IMR-90 (cell line): ENCODE measurements at regions not wholly inside any gene's neighbourhood (a gene's known extent, or its start where the extent isn't known, plus 50 kb on each side); places are given as distances from the start of the nearest gene placed in this dataset.

ENCODE experiments used
- ATAC-seq: fragments of 200-7000 bp; cut with Tn5 transposase; 2 replicates; pipeline ENCODE4 v1.9.1; 2020; ENCODE audit warnings: low read depth, mild to moderate bottlenecking, moderate library complexity
- BruUV-seq: library from RNA; stranded (reverse); fragments of 400-500 nt; replicated peaks from 2 replicates; lab custom pipeline; 2021; lab: Mats Ljungman, UMichigan
- CTCF ChIA-PET: fragments of 300-600 bp; formaldehyde crosslinking; extraction: SDS; loops from one replicate; lab custom pipeline; 2021; ENCODE audit warnings: antibody characterized with exemption; lab: Yijun Ruan, JAX
- POLR2A ChIA-PET: fragments of 300-600 bp; sonication (Branson Sonifier 250); formaldehyde crosslinking; loops from one replicate; lab custom pipeline; 2022; ENCODE audit warnings: antibody characterized with exemption; ENCODE audit not compliant: unreplicated experiment; lab: Charles Lee
- DNase-seq: peaks from one replicate; pipeline ENCODE4 v3.0.0; 2013
- H2AFZ ChIP-seq: replicated peaks from 2 replicates; pipeline ENCODE3; 2013; ENCODE audit warnings: low read length, mild to moderate bottlenecking; ENCODE audit not compliant: poor library complexity
- H2AK5ac ChIP-seq: 2 replicates; pipeline ENCODE4 v1.6.1; 2013; ENCODE audit warnings: low read depth, low read length, inconsistent platforms
- H2AK9ac ChIP-seq: replicated peaks from 2 replicates; pipeline ENCODE3; 2013; ENCODE audit warnings: mild to moderate bottlenecking, low read depth, low read length, moderate library complexity; ENCODE audit not compliant: poor library complexity
- H2BK120ac ChIP-seq: 2 replicates; pipeline ENCODE4 v1.6.1; 2013; ENCODE audit warnings: low read depth, low read length, inconsistent platforms
- H2BK15ac ChIP-seq: 3 replicates; pipeline ENCODE4 v1.6.1; 2013; ENCODE audit warnings: low read depth, low read length, inconsistent platforms
- H2BK20ac ChIP-seq: 2 replicates; pipeline ENCODE4 v1.6.1; 2013; ENCODE audit warnings: low read depth, mild to moderate bottlenecking, inconsistent platforms, low read length, moderate library complexity
- H2BK5ac ChIP-seq: 2 replicates; pipeline ENCODE4 v1.6.1; 2013; ENCODE audit warnings: mild to moderate bottlenecking, low read depth, low read length, inconsistent platforms; ENCODE audit not compliant: poor library complexity, severe bottlenecking
- H3K14ac ChIP-seq: replicated peaks from 2 replicates; pipeline ENCODE4 v1.6.1; 2013; ENCODE audit warnings: low read depth, low read length, inconsistent platforms
- H3K18ac ChIP-seq: 2 replicates; pipeline ENCODE4 v1.6.1; 2013; ENCODE audit warnings: low read depth, low read length, control low read depth
- H3K23ac ChIP-seq: 2 replicates; pipeline ENCODE4 v1.6.1; 2013; ENCODE audit warnings: low read depth, low read length, inconsistent platforms
- H3K27ac ChIP-seq: 2 replicates; pipeline ENCODE4 v1.5.1; 2013; ENCODE audit warnings: mild to moderate bottlenecking, control low read depth, low read length; ENCODE audit not compliant: insufficient read depth
- H3K27me3 ChIP-seq: 2 replicates; pipeline ENCODE4 v1.6.1; 2013; ENCODE audit warnings: low read length; ENCODE audit not compliant: control insufficient read depth, insufficient read depth
- H3K36me3 ChIP-seq: 2 replicates; pipeline ENCODE4 v1.6.1; 2013; ENCODE audit warnings: low read length, mixed read lengths; ENCODE audit not compliant: control insufficient read depth, insufficient read depth
- H3K4ac ChIP-seq: 2 replicates; pipeline ENCODE4 v1.6.1; 2013; ENCODE audit warnings: low read depth, low read length, inconsistent platforms
- H3K4me1 ChIP-seq: 2 replicates; pipeline ENCODE4 v1.6.1; 2013; ENCODE audit warnings: low read length, mixed read lengths; ENCODE audit not compliant: control insufficient read depth, insufficient read depth
- H3K4me2 ChIP-seq: 2 replicates; pipeline ENCODE4 v1.6.1; 2013; ENCODE audit warnings: low read depth, mild to moderate bottlenecking, control low read depth, low read length, moderate library complexity
- H3K4me3 ChIP-seq: 2 replicates; pipeline ENCODE4 v1.5.1; 2013; ENCODE audit warnings: low read depth, mild to moderate bottlenecking, control low read depth, low read length, moderate library complexity; ENCODE audit not compliant: insufficient read depth
- H3K56ac ChIP-seq: 2 replicates; pipeline ENCODE4 v1.6.1; 2013; ENCODE audit warnings: low read length, inconsistent platforms; ENCODE audit not compliant: insufficient read depth; ENCODE audit errors: extremely low read depth
- H3K79me1 ChIP-seq, 2 experiments: 2 replicates each; pipeline ENCODE4 v1.6.1; 2013; ENCODE audit warnings: low read length in 2 of 2, inconsistent platforms in 1 of 2, low read depth in 1 of 2
- H3K9ac ChIP-seq: 2 replicates; pipeline ENCODE4 v1.6.1; 2013; ENCODE audit warnings: low read depth, low read length, control low read depth
- H3K9me1 ChIP-seq: 2 replicates; pipeline ENCODE4 v1.6.1; 2013; ENCODE audit warnings: low read length, inconsistent platforms; ENCODE audit not compliant: insufficient read depth
- H3K9me3 ChIP-seq: 2 replicates; pipeline ENCODE4 v1.6.1; 2013; ENCODE audit warnings: low read length; ENCODE audit not compliant: control insufficient read depth, insufficient read depth
- H4K20me1 ChIP-seq: 2 replicates; pipeline ENCODE4 v1.6.1; 2013; ENCODE audit warnings: low read length, inconsistent platforms; ENCODE audit not compliant: insufficient read depth
- H4K5ac ChIP-seq: 2 replicates; pipeline ENCODE4 v1.6.1; 2013; ENCODE audit warnings: mild to moderate bottlenecking, low read depth, low read length, control low read depth
- H4K8ac ChIP-seq, 2 experiments: 2 replicates each; pipeline ENCODE4 v1.6.1; 2013; ENCODE audit warnings: low read depth in 2 of 2, low read length in 2 of 2, control low read depth in 1 of 2, inconsistent platforms in 1 of 2
- H4K91ac ChIP-seq: 2 replicates; pipeline ENCODE4 v1.6.1; 2013; ENCODE audit warnings: low read depth, low read length, inconsistent platforms; ENCODE audit not compliant: insufficient read depth
- BHLHE40 ChIP-seq: fragments of 150-350 bp; IDR thresholded peaks from 2 replicates; pipeline ENCODE4 v1.6.1; 2016; ENCODE audit warnings: mild to moderate bottlenecking, low read depth, low read length
- CHD1 ChIP-seq: IDR thresholded peaks from 2 replicates; pipeline ENCODE4 v1.6.1; 2012; ENCODE audit warnings: low read depth, low read length, improper control_type of control experiment
- CTCF ChIP-seq: conservative IDR thresholded peaks from 2 replicates; pipeline ENCODE4 v1.5.1; 2012; ENCODE audit warnings: mild to moderate bottlenecking, low read depth, low read length, improper control_type of control experiment
- MAFK ChIP-seq: IDR thresholded peaks from 2 replicates; pipeline ENCODE4 v1.6.1; 2012; ENCODE audit warnings: low read depth, low read length, improper control_type of control experiment
- MAZ ChIP-seq: IDR thresholded peaks from 2 replicates; pipeline ENCODE4 v1.6.1; 2012; ENCODE audit warnings: low read depth, mild to moderate bottlenecking, low read length, improper control_type of control experiment, moderate library complexity, borderline replicate concordance
- MXI1 ChIP-seq: IDR thresholded peaks from 2 replicates; pipeline ENCODE4 v1.6.1; 2012; ENCODE audit warnings: low read depth, mild to moderate bottlenecking, low read length, moderate library complexity, borderline replicate concordance
- NFE2L2 ChIP-seq: fragments of 150-350 bp; IDR thresholded peaks from 2 replicates; pipeline ENCODE4 v1.6.1; 2016; ENCODE audit warnings: low read depth, mild to moderate bottlenecking, low read length
- RAD21 ChIP-seq: IDR thresholded peaks from 2 replicates; pipeline ENCODE4 v1.6.1; 2012; ENCODE audit warnings: low read length, improper control_type of control experiment
- RCOR1 ChIP-seq: IDR thresholded peaks from 2 replicates; pipeline ENCODE4 v1.6.1; 2012; ENCODE audit warnings: mild to moderate bottlenecking, low read length, improper control_type of control experiment; ENCODE audit not compliant: insufficient replicate concordance
- RFX5 ChIP-seq: IDR thresholded peaks from 2 replicates; pipeline ENCODE4 v1.8.0; 2012; ENCODE audit warnings: low read depth, mild to moderate bottlenecking, low read length, moderate library complexity
- WGBS, 2 experiments: methylation state at CpG; one replicate each; pipeline versions ENCODE4 v1.1.5 to v1.1.7; 2013; ENCODE audit warnings: missing lambda C conversion rate in 2 of 2; ENCODE audit not compliant: insufficient read length in 1 of 2; ENCODE audit errors: extremely low coverage in 2 of 2; 5-methylcytosine and 5-hydroxymethylcytosine counted together
- dilution Hi-C: fragments of 300-500 bp; cut with HindIII; formaldehyde crosslinking; loops from one replicate; pipeline ENCODE4 v1.14.3; 2018; ENCODE audit warnings: low sequenced_read_pairs; ENCODE audit not compliant: unreplicated experiment
- in situ Hi-C: fragments of 300-500 bp; cut with MboI; formaldehyde crosslinking; loops from 3 replicates; pipeline ENCODE4 v1.14.3; 2019; ENCODE audit warnings: low sequenced_read_pairs, inconsistent platforms, mixed read lengths
- intact Hi-C: fragments of 100-400 bp; cut with micrococcal nuclease; formaldehyde crosslinking; loops from 2 replicates; pipeline ENCODE4 v1.10.0; 2022

DNA sequence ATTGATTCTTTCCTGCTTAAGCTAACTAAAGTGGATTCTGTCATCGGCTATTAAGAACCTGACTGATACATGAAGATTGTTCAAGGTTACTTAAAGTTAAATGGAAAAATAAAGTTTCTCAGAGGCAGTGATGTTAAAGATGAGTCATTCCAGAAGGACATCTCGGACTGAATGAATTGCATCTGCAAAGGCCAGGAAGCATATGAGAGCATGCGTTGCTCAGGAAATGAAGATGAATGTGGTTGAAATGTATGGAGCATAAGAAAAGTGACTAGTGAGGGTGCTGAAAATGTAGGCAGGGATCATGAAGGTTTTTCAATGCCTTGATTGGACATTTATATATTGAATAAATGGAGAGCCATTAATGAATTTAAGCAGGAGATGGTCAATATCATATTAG is 133.9 kb upstream of the GHITM start:
- in situ Hi-C loops: no loop called here
- H3K4me1 ChIP-seq: no peaks in the 10 kb centered on the region
- no peak overlapping the region for H3K14ac ChIP-seq
- no peak overlapping the region for H2BK120ac ChIP-seq
- no peak overlapping the region for H3K18ac ChIP-seq
- dilution Hi-C loops: no loop called here
- H3K36me3 ChIP-seq: no peaks in the 10 kb centered on the region
- H4K20me1 ChIP-seq: no peaks in the 10 kb centered on the region
- H3K9me1 ChIP-seq: no peaks in the 10 kb centered on the region
- H2AK9ac ChIP-seq: no peak overlapping the region
- no peak overlapping the region for H2BK5ac ChIP-seq
- no peak overlapping the region for H3K4me3 ChIP-seq
- H2BK20ac ChIP-seq: no peak overlapping the region
- intact Hi-C loops: no loop called here
- no peak overlapping the region for H4K8ac ChIP-seq
- no peak overlapping the region for H3K27ac ChIP-seq
- no peak overlapping the region for H3K56ac ChIP-seq
- ATAC-seq: no peak
- BruUV-seq: no TSS peak
- ChIA-PET CTCF (no interaction called here), POLR2A (no interaction called here)
- no peaks in the 10 kb centered on the region; the same call in 1 of the 2 replicates for H3K9me3 ChIP-seq
- no peak for TF ChIP-seq RFX5
- TF ChIP-seq CTCF: no peak
- TF ChIP-seq RAD21: no peak
- no peak for TF ChIP-seq MAZ
- TF ChIP-seq BHLHE40: no peak
- TF ChIP-seq CHD1: no peak
- no peak for TF ChIP-seq RCOR1
- TF ChIP-seq NFE2L2: no peak
- TF ChIP-seq MAFK: no peak
- no peak for TF ChIP-seq MXI1
- 17% methylated on average over 1 of the region's 3 CpGs; no CpG with 5 or more reads in 1 of the 2 experiments for WGBS, 2 experiments
- no peak overlapping the region for H3K23ac ChIP-seq
- no peak overlapping the region for H4K5ac ChIP-seq
- H3K79me1 ChIP-seq: no peaks in the 10 kb centered on the region
- H4K91ac ChIP-seq: no peak overlapping the region
- H2AFZ ChIP-seq: no peak overlapping the region
- H2BK15ac ChIP-seq: no peak overlapping the region
- no peak overlapping the region for H2AK5ac ChIP-seq
- DNase-seq: no peak
- H3K4ac ChIP-seq: no peak overlapping the region
- H3K27me3 ChIP-seq: no peaks in the 10 kb centered on the region
- H3K4me2 ChIP-seq: no peak overlapping the region
- H3K9ac ChIP-seq: no peak overlapping the region
